CD14-positive monocyte (primary cell): ENCODE measurements at regions not wholly inside any gene's neighbourhood (a gene's known extent, or its start where the extent isn't known, plus 50 kb on each side); places are given as distances from the start of the nearest gene placed in this dataset.

Source experiments
- DNase-seq, 3 donors: peaks; one replicate each; pipeline ENCODE4 v3.0.0-alpha.2; 2011 to 2022
- H2AFZ ChIP-seq: 2 replicates; pipeline ENCODE4 v1.6.0; 2012; ENCODE audit warnings: mild to moderate bottlenecking, low read depth, low read length, inconsistent platforms; ENCODE audit not compliant: insufficient read depth, poor library complexity, severe bottlenecking
- H3K27ac ChIP-seq, 2 donors: 1 replicate in 1 of 2; 2 replicates in 1 of 2; pipeline ENCODE4 v1.5.1; 2012 to 2013; ENCODE audit warnings: low read length in 2 of 2, control low read depth in 1 of 2, inconsistent platforms in 1 of 2, low read depth in 1 of 2, mild to moderate bottlenecking in 1 of 2
- H3K27me3 ChIP-seq, 2 donors: one replicate each; pipeline versions ENCODE4 v1.6.0 to v1.6.1; 2011 to 2013; ENCODE audit warnings: low read length in 2 of 2; ENCODE audit not compliant: control insufficient read depth in 2 of 2, insufficient read depth in 2 of 2
- H3K36me3 ChIP-seq, 2 donors: replicated peaks in 1 of 2; 1 replicate in 1 of 2; 2 replicates in 1 of 2; pipeline versions ENCODE4 v1.5.1 to v1.6.1; 2012 to 2013; ENCODE audit warnings: low read length in 2 of 2, control low read depth in 1 of 2, inconsistent platforms in 1 of 2, mild to moderate bottlenecking in 1 of 2; ENCODE audit not compliant: insufficient read depth in 2 of 2, control insufficient read depth in 1 of 2
- H3K4me1 ChIP-seq, 2 donors: 1 replicate in 1 of 2; 2 replicates in 1 of 2; pipeline versions ENCODE4 v1.5.1 to v1.6.1; 2012 to 2013; ENCODE audit warnings: low read length in 2 of 2, control low read depth in 1 of 2, inconsistent platforms in 1 of 2, mild to moderate bottlenecking in 1 of 2, moderate library complexity in 1 of 2; ENCODE audit not compliant: insufficient read depth in 2 of 2, control insufficient read depth in 1 of 2
- H3K4me2 ChIP-seq: replicated peaks from 2 replicates; pipeline ENCODE3; 2012; ENCODE audit warnings: low read length, moderate library complexity, mild to moderate bottlenecking; ENCODE audit not compliant: poor library complexity, severe bottlenecking; ENCODE audit errors: extremely low read depth
- H3K4me3 ChIP-seq, 3 experiments: fragments of 200-600 bp in 1 of 3; sonication (generic) in 1 of 3; replicated peaks in 1 of 3; 1 replicate in 2 of 3; 2 replicates in 1 of 3; pipeline ENCODE4 v1.5.1; 2011 to 2013; ENCODE audit warnings: low read length in 3 of 3, mild to moderate bottlenecking in 3 of 3, control low read depth in 2 of 3, low read depth in 2 of 3, inconsistent platforms in 1 of 3, moderate library complexity in 1 of 3
- H3K79me2 ChIP-seq: 2 replicates; pipeline ENCODE4 v1.6.0; 2012; ENCODE audit warnings: mild to moderate bottlenecking, control low read depth, inconsistent platforms, low read length, moderate library complexity; ENCODE audit not compliant: insufficient read depth
- H3K9ac ChIP-seq: 2 replicates; pipeline ENCODE4 v1.6.0; 2017; ENCODE audit warnings: low read length, mild to moderate bottlenecking; ENCODE audit not compliant: insufficient read depth, poor library complexity, severe bottlenecking
- H3K9me3 ChIP-seq, 2 donors: replicated peaks in 1 of 2; 1 replicate in 1 of 2; 2 replicates in 1 of 2; pipeline versions ENCODE4 v1.5.1 to v1.6.1; 2012 to 2013; ENCODE audit warnings: low read length in 2 of 2, control low read depth in 1 of 2; ENCODE audit not compliant: control insufficient read depth in 1 of 2, insufficient read depth in 1 of 2
- H4K20me1 ChIP-seq: 2 replicates; pipeline ENCODE4 v1.6.0; 2012; ENCODE audit warnings: mild to moderate bottlenecking, low read length, control low read depth, moderate library complexity; ENCODE audit not compliant: insufficient read depth
- H3K27ac Mint-ChIP-seq, 7 donors: one replicate each; pipeline ENCODE4 v1.8.0; 2020; ENCODE audit warnings: mild to moderate bottlenecking in 7 of 7, mixed read lengths in 7 of 7, moderate library complexity in 6 of 7, inconsistent platforms in 2 of 7
- H3K27me3 Mint-ChIP-seq, 3 donors: one replicate each; pipeline ENCODE4 v1.8.0; 2021 to 2022; ENCODE audit warnings: low read depth in 3 of 3, mild to moderate bottlenecking in 3 of 3, mixed read lengths in 3 of 3, moderate library complexity in 3 of 3, inconsistent platforms in 1 of 3
- H3K36me3 Mint-ChIP-seq, 2 donors: one replicate each; pipeline ENCODE4 v1.8.0; 2020; ENCODE audit warnings: mixed read lengths in 2 of 2, inconsistent platforms in 1 of 2, mild to moderate bottlenecking in 1 of 2
- H3K4me1 Mint-ChIP-seq: one replicate; pipeline ENCODE4 v1.8.0; 2020; ENCODE audit warnings: mild to moderate bottlenecking, mixed read lengths
- H3K4me3 Mint-ChIP-seq, 2 donors: one replicate each; pipeline ENCODE4 v1.8.0; 2020; ENCODE audit warnings: mild to moderate bottlenecking in 2 of 2, mixed read lengths in 2 of 2, moderate library complexity in 1 of 2
- H3K9me3 Mint-ChIP-seq, 7 donors: one replicate each; pipeline ENCODE4 v1.8.0; 2020 to 2022; ENCODE audit warnings: mixed read lengths in 7 of 7, mild to moderate bottlenecking in 6 of 7, moderate library complexity in 6 of 7, inconsistent platforms in 2 of 7
- CTCF ChIP-seq: fragments of 200-600 bp; IDR thresholded peaks from one replicate; pipeline ENCODE4 v1.8.0; 2022; ENCODE audit warnings: antibody characterized with exemption, mild to moderate bottlenecking
- WGBS: methylation state at CpG from one replicate; pipeline ENCODE4 v1.1.5; 2013; ENCODE audit warnings: missing lambda C conversion rate; ENCODE audit not compliant: insufficient coverage; 5-methylcytosine and 5-hydroxymethylcytosine counted together
- intact Hi-C, 2 donors: fragments of 100-400 bp; cut with micrococcal nuclease; formaldehyde crosslinking; loops; one replicate each; pipeline versions ENCODE4 v1.15.0 to v1.15.1; 2023

- no peak overlapping the region for H3K27ac ChIP-seq
- H3K4me2 ChIP-seq = no peak overlapping the region
- no peaks in the 10 kb centered on the region for H3K79me2 ChIP-seq
- WGBS = no CpG with 5 or more reads among the region's 2 CpGs
- no peak for TF ChIP-seq CTCF
- Mint-ChIP-seq H3K9me3 (peaks cover 0 to 2% (median 0%) of the 10 kb centered on the region in 7 donors), H3K27me3 (no peaks in the 10 kb centered on the region), H3K4me1 (peaks cover 23% of the 10 kb centered on the region), H3K27ac (no peak overlapping the region), H3K36me3 (peaks cover 0 to 2% of the 10 kb centered on the region in 2 donors), H3K4me3 (no peak overlapping the region)
- H3K9ac ChIP-seq = no peak overlapping the region
- intact Hi-C loops = no loop called here
- no peak overlapping the region for H2AFZ ChIP-seq
- DNase-seq = no peak
- no peaks in the 10 kb centered on the region for H3K36me3 ChIP-seq
- no peaks in the 10 kb centered on the region for H4K20me1 ChIP-seq
- H3K4me3 ChIP-seq = no peak overlapping the region
- peaks cover 18 to 21% of the 10 kb centered on the region in 2 donors for H3K4me1 ChIP-seq
- H3K9me3 ChIP-seq = no peaks in the 10 kb centered on the region
- H3K27me3 ChIP-seq = no peaks in the 10 kb centered on the region
Measured at GRCh38 chr12:18808221-18808620, 70.3 kb downstream of the CAPZA3 start.

- Mint-ChIP-seq H3K4me1 (peaks cover 23% of the 10 kb centered on the region), H3K36me3 (peaks cover 0 to 2% of the 10 kb centered on the region in 2 donors), H3K4me3 (peak overlapping the region in 1 of 2 donors; percentile 75), H3K9me3 (peaks cover 0 to 3% (median 0%) of the 10 kb centered on the region in 7 donors), H3K27me3 (peaks cover 0 to 2% (median 0%) of the 10 kb centered on the region in 3 donors), H3K27ac (peak overlapping the region; percentile 63 to 94 (median 91))
- Histone ChIP-seq H4K20me1 (no peaks in the 10 kb centered on the region), H3K27me3 (no peaks in the 10 kb centered on the region), H3K4me1 (peaks cover 18 to 21% of the 10 kb centered on the region in 2 donors), H3K4me3 (peak overlapping the region in 2 of 3 experiments; percentile 19 to 50), H3K79me2 (no peaks in the 10 kb centered on the region), H3K9ac (peak overlapping the region; percentile 32), H3K27ac (peak overlapping the region; percentile 44 to 78), H3K36me3 (no peaks in the 10 kb centered on the region), H2AFZ (peak overlapping the region; percentile 61), H3K4me2 (peak overlapping the region; percentile 64), H3K9me3 (no peaks in the 10 kb centered on the region)
- no peak for TF ChIP-seq CTCF
- intact Hi-C loops = no loop called here
- DNase-seq = peak in 1 of 3 donors; percentile 11
- 35% methylated on average over 4 of the region's 10 CpGs for WGBS
Measured at GRCh38 chr12:18810537-18811253, 72.8 kb downstream of the CAPZA3 start.
